HCT116 (cell line): ENCODE measurements at regions not wholly inside any gene's neighbourhood (a gene's known extent, or its start where the extent isn't known, plus 50 kb on each side); places are given as distances from the start of the nearest gene placed in this dataset.

Experiments used
- ATAC-seq: fragments of 200-7000 bp; cut with Tn5 transposase; 2 replicates; pipeline ENCODE4 v1.9.1; 2020; ENCODE audit warnings: mild to moderate bottlenecking, moderate library complexity
- BruUV-seq: library from RNA; stranded (reverse); fragments of 400-500 nt; replicated peaks from 2 replicates; lab custom pipeline; 2021; lab: Mats Ljungman, UMichigan
- CTCF ChIA-PET: fragments of 300-600 bp; sonication (Branson Sonifier 250); formaldehyde crosslinking; loops from one replicate; lab custom pipeline; 2021; ENCODE audit warnings: antibody characterized with exemption; lab: Charles Lee
- POLR2A ChIA-PET: fragments of 300-600, 350-600 bp; sonication (Branson Sonifier 250); formaldehyde crosslinking; loops from one replicate; lab custom pipeline; 2021; ENCODE audit warnings: antibody characterized with exemption; lab: Charles Lee
- RAD21 ChIA-PET, 2 experiments: fragments of 300-600 bp; sonication (Branson Sonifier 250); formaldehyde crosslinking; loops; one replicate each; lab custom pipeline; 2023; ENCODE audit warnings: low total read pairs in 2 of 2; ENCODE audit not compliant: uncharacterized antibody in 2 of 2, unreplicated experiment in 2 of 2, low non-redundant PET in 1 of 2; lab: Charles Lee
- DNase-seq: peaks from one replicate; pipeline ENCODE4 v3.0.0-alpha.2; 2010; ENCODE audit warnings: low read depth, low spot score
- H2AFZ ChIP-seq: fragments of 200-600 bp; shearing (Covaris generic), sonication (generic); 2 replicates; pipeline ENCODE4 v1.6.1; 2017; ENCODE audit warnings: low read depth, mixed run types, mixed read lengths, antibody characterized with exemption, low read length; ENCODE audit not compliant: poor library complexity, severe bottlenecking
- H3K27ac ChIP-seq: 2 replicates; pipeline ENCODE4 v1.5.1; 2012; ENCODE audit warnings: low read depth, low read length
- H3K27me3 ChIP-seq: fragments of 200-600 bp; sonication (generic); 2 replicates; pipeline ENCODE4 v1.6.1; 2016; ENCODE audit warnings: mixed run types, low read length, mixed read lengths; ENCODE audit not compliant: insufficient read depth
- H3K36me3 ChIP-seq, 2 experiments: fragments of 200-500 bp in 1 of 2; fragments of 200-600 bp in 1 of 2; sonication (Bioruptor generic) in 1 of 2; sonication (generic) in 1 of 2; 2 replicates each; pipeline versions ENCODE4 v1.5.1 to v1.6.1; 2014 to 2016; ENCODE audit warnings: low read length in 2 of 2, inconsistent platforms in 1 of 2, mixed read lengths in 1 of 2, mixed run types in 1 of 2; ENCODE audit not compliant: insufficient read depth in 2 of 2, control insufficient read depth in 1 of 2
- H3K4me1 ChIP-seq, 2 experiments: fragments of 200-600 bp in 1 of 2; sonication (generic) in 1 of 2; 2 replicates each; pipeline versions ENCODE4 v1.5.1 to v1.6.1; 2012 to 2017; ENCODE audit warnings: low read length in 2 of 2, inconsistent platforms in 1 of 2, mild to moderate bottlenecking in 1 of 2, mixed read lengths in 1 of 2, mixed run types in 1 of 2, moderate library complexity in 1 of 2; ENCODE audit not compliant: insufficient read depth in 2 of 2, control insufficient read depth in 1 of 2
- H3K4me2 ChIP-seq: fragments of 200-600 bp; sonication (generic); 2 replicates; pipeline ENCODE4 v1.6.1; 2017; ENCODE audit warnings: mixed run types, low read length, mixed read lengths
- H3K4me3 ChIP-seq, 2 experiments: fragments of 200-600 bp in 1 of 2; sonication (generic) in 1 of 2; replicated peaks in 1 of 2; 2 replicates each; pipeline ENCODE4 v1.5.1; 2011 to 2016; ENCODE audit warnings: low read length in 2 of 2, control low read depth in 1 of 2, low read depth in 1 of 2, mild to moderate bottlenecking in 1 of 2, mixed read lengths in 1 of 2, mixed run types in 1 of 2
- H3K79me2 ChIP-seq: fragments of 200-600 bp; sonication (generic); 2 replicates; pipeline ENCODE4 v1.6.1; 2017; ENCODE audit warnings: mild to moderate bottlenecking, mixed run types, low read length, moderate library complexity, mixed read lengths; ENCODE audit not compliant: insufficient read depth
- H3K9ac ChIP-seq: fragments of 200-600 bp; sonication (generic); 2 replicates; pipeline ENCODE4 v1.6.1; 2016; ENCODE audit warnings: low read length, mixed read lengths
- H3K9me2 ChIP-seq: fragments of 200-600 bp; sonication (generic), shearing (Covaris generic); 2 replicates; pipeline ENCODE4 v1.6.1; 2017; ENCODE audit warnings: mixed run types, mild to moderate bottlenecking, moderate library complexity; ENCODE audit not compliant: insufficient read depth
- H3K9me3 ChIP-seq, 2 experiments: fragments of 200-500 bp in 1 of 2; fragments of 200-600 bp in 1 of 2; sonication (Bioruptor generic) in 1 of 2; sonication (generic) in 1 of 2; 2 replicates each; pipeline ENCODE4 v1.6.1; 2014 to 2017; ENCODE audit warnings: low read length in 2 of 2, mixed read lengths in 2 of 2, inconsistent platforms in 1 of 2, low read depth in 1 of 2, mild to moderate bottlenecking in 1 of 2, mixed run types in 1 of 2, moderate library complexity in 1 of 2; ENCODE audit not compliant: control insufficient read depth in 1 of 2, insufficient read depth in 1 of 2
- H4K20me1 ChIP-seq: fragments of 200-600 bp; sonication (generic), shearing (Covaris generic); 2 replicates; pipeline ENCODE4 v1.6.1; 2017; ENCODE audit warnings: mixed run types, mild to moderate bottlenecking, moderate library complexity; ENCODE audit not compliant: insufficient read depth
- ATF3 ChIP-seq: IDR thresholded peaks from 2 replicates; pipeline ENCODE4 v1.6.1; 2012
- CBX3 ChIP-seq: IDR thresholded peaks from 2 replicates; pipeline ENCODE4 v1.6.1; 2012; ENCODE audit warnings: low read depth
- CTCF ChIP-seq, 3 experiments: fragments of 200-600 bp in 1 of 3; sonication (generic) in 1 of 3; IDR thresholded peaks in 2 of 3; conservative IDR thresholded peaks in 1 of 3; 2 replicates each; pipeline ENCODE4 v1.5.1; 2012 to 2017; ENCODE audit warnings: low read depth in 2 of 3, low read length in 2 of 3, antibody characterized with exemption in 1 of 3, borderline replicate concordance in 1 of 3, control low read depth in 1 of 3, mild to moderate bottlenecking in 1 of 3, mixed read lengths in 1 of 3, mixed run types in 1 of 3, moderate library complexity in 1 of 3; ENCODE audit not compliant: insufficient read depth in 1 of 3
- ELF1 ChIP-seq: IDR thresholded peaks from 2 replicates; pipeline ENCODE4 v1.6.1; 2012; ENCODE audit warnings: low read depth, borderline replicate concordance
- EZH2phosphoT487 ChIP-seq: fragments of 200-600 bp; IDR thresholded peaks from 2 replicates; pipeline ENCODE4 v1.6.1; 2018; ENCODE audit warnings: antibody characterized with exemption, borderline replicate concordance
- JUND ChIP-seq: IDR thresholded peaks from 2 replicates; pipeline ENCODE4 v1.6.1; 2012
- MAX ChIP-seq: IDR thresholded peaks from 2 replicates; pipeline ENCODE4 v1.6.1; 2012
- POLR2A ChIP-seq: IDR thresholded peaks from 2 replicates; pipeline ENCODE4 v1.7.0; 2011; ENCODE audit warnings: borderline replicate concordance; ENCODE audit not compliant: insufficient read depth, insufficient read length; ENCODE audit errors: extremely low read depth
- RAD21 ChIP-seq: IDR thresholded peaks from 2 replicates; pipeline ENCODE4 v1.6.1; 2012; ENCODE audit warnings: low read depth, mild to moderate bottlenecking
- SIN3A ChIP-seq: IDR thresholded peaks from 2 replicates; pipeline ENCODE4 v1.6.1; 2012; ENCODE audit warnings: low read depth
- SP1 ChIP-seq: IDR thresholded peaks from 2 replicates; pipeline ENCODE4 v1.6.1; 2012; ENCODE audit warnings: low read depth
- SRF ChIP-seq: IDR thresholded peaks from 2 replicates; pipeline ENCODE4 v1.6.1; 2012; ENCODE audit warnings: low read depth
- TCF7L2 ChIP-seq: IDR thresholded peaks from 2 replicates; pipeline ENCODE4 v1.7.0; 2011; ENCODE audit warnings: borderline replicate concordance, inconsistent platforms; ENCODE audit not compliant: insufficient read depth, insufficient read length; ENCODE audit errors: extremely low read depth
- YY1 ChIP-seq: IDR thresholded peaks from 2 replicates; pipeline ENCODE4 v1.6.1; 2011; ENCODE audit warnings: low read length, low read depth, moderate library complexity, mild to moderate bottlenecking; ENCODE audit not compliant: insufficient replicate concordance; ENCODE audit errors: extremely low read depth
- ZBTB33 ChIP-seq: IDR thresholded peaks from 2 replicates; pipeline ENCODE4 v1.6.1; 2011; ENCODE audit warnings: mild to moderate bottlenecking, low read length, moderate library complexity; ENCODE audit not compliant: insufficient replicate concordance; ENCODE audit errors: extremely low read depth
- ZFX ChIP-seq: fragments of 450-650 bp; IDR thresholded peaks from 2 replicates; pipeline ENCODE4 v1.6.1; 2017
- ZNF274 ChIP-seq: fragments of 200-500 bp; sonication (Bioruptor generic); IDR thresholded peaks from 2 replicates; pipeline ENCODE4 v1.6.1; 2014; ENCODE audit warnings: mild to moderate bottlenecking, low read depth, low read length, inconsistent platforms
- intact Hi-C: fragments of 100-400 bp; cut with micrococcal nuclease; formaldehyde crosslinking; loops from 2 replicates; pipeline ENCODE4 v1.10.0; 2022

GRCh38 chr17:72357764-72358365 lies 237.0 kb downstream of the SOX9 start:
- intact Hi-C loops = no loop called here
- no peaks in the 10 kb centered on the region for H3K36me3 ChIP-seq
- BruUV-seq = no TSS peak
- no peaks in the 10 kb centered on the region for H3K27me3 ChIP-seq
- ChIA-PET RAD21 (interaction anchor here in 1 of 2 experiments (0.5 kb wide), 1 partner anchor 103 kb away, joined by 3 read pairs; no protein-coding TSS in a partner anchor), POLR2A (no interaction called here), CTCF (interaction anchor here (1.7 kb wide), 1 partner anchor 73 kb away, joined by 4 read pairs; no protein-coding TSS in a partner anchor)
- no peak for DNase-seq
- H3K9me3 ChIP-seq = peaks cover 0 to 12% of the 10 kb centered on the region in 2 experiments; a peak in 1 of 4 replicates
- H3K27ac ChIP-seq = no peak overlapping the region
- H3K4me1 ChIP-seq = peaks cover 8 to 45% of the 10 kb centered on the region in 2 experiments
- H3K9ac ChIP-seq = no peak overlapping the region
- no peak overlapping the region for H3K4me3 ChIP-seq
- ATAC-seq = no peak
- peak overlapping the region; percentile 6; the same call in 1 of the 2 replicates for H3K4me2 ChIP-seq
- H4K20me1 ChIP-seq = no peaks in the 10 kb centered on the region
- no peaks in the 10 kb centered on the region for H3K79me2 ChIP-seq
- H3K9me2 ChIP-seq = no peaks in the 10 kb centered on the region
- TF ChIP-seq YY1 (no peak), ATF3 (no peak), SIN3A (no peak), ZNF274 (no peak), SRF (no peak; the same call in 1 of the 2 replicates), CBX3 (no peak), EZH2phosphoT487 (no peak), ZBTB33 (no peak), MAX (no peak), TCF7L2 (no peak), POLR2A (no peak), CTCF (IDR thresholded peaks at IDR 0.05 in 2 of 3, conservative IDR thresholded peaks at IDR 0.05 in 1 of 3; ENCODE audit: borderline replicate concordance in 1 of 3, insufficient read depth in 1 of 3, low read depth in 2 of 3, low read length in 2 of 3) (no peak), SP1 (no peak), JUND (no peak), RAD21 (no peak), ELF1 (no peak), ZFX (no peak)
- TF ChIP-seq, all 23 proteins: peak for 0
- H2AFZ ChIP-seq = no peak overlapping the region
